Glutamatergic neuron (in vitro differentiated cells): ENCODE measurements at regions not wholly inside any gene's neighbourhood (a gene's known extent, or its start where the extent isn't known, plus 50 kb on each side); places are given as distances from the start of the nearest gene placed in this dataset.

Experiments used
- DNase-seq: peaks from one replicate; pipeline ENCODE4 v3.0.0; 2022
- H3K27ac Mint-ChIP-seq: one replicate; pipeline ENCODE4 v1.8.0; 2020; ENCODE audit warnings: mild to moderate bottlenecking, mixed read lengths, inconsistent platforms; ENCODE audit not compliant: unreplicated experiment
- H3K27me3 Mint-ChIP-seq: one replicate; pipeline ENCODE4 v1.8.0; 2020; ENCODE audit warnings: mild to moderate bottlenecking, moderate library complexity, mixed read lengths, inconsistent platforms; ENCODE audit not compliant: unreplicated experiment
- H3K36me3 Mint-ChIP-seq: one replicate; pipeline ENCODE4 v1.8.0; 2020; ENCODE audit warnings: mild to moderate bottlenecking, mixed read lengths, inconsistent platforms; ENCODE audit not compliant: unreplicated experiment
- H3K4me1 Mint-ChIP-seq: one replicate; pipeline ENCODE4 v1.8.0; 2020; ENCODE audit warnings: mild to moderate bottlenecking, low read depth, mixed read lengths, inconsistent platforms; ENCODE audit not compliant: unreplicated experiment
- H3K4me3 Mint-ChIP-seq: one replicate; pipeline ENCODE4 v1.8.0; 2020; ENCODE audit warnings: mild to moderate bottlenecking, mixed read lengths, inconsistent platforms; ENCODE audit not compliant: unreplicated experiment
- H3K9me3 Mint-ChIP-seq: one replicate; pipeline ENCODE4 v1.8.0; 2020; ENCODE audit warnings: mild to moderate bottlenecking, moderate library complexity, mixed read lengths, inconsistent platforms; ENCODE audit not compliant: unreplicated experiment
- TF ChIP-seq, protein P1 (sequence below): fragments of 200-600 bp; sonication (generic); IDR thresholded peaks from one replicate; pipeline ENCODE4 v1.5.0; 2021; ENCODE audit not compliant: partially characterized antibody, unreplicated experiment

DNA sequence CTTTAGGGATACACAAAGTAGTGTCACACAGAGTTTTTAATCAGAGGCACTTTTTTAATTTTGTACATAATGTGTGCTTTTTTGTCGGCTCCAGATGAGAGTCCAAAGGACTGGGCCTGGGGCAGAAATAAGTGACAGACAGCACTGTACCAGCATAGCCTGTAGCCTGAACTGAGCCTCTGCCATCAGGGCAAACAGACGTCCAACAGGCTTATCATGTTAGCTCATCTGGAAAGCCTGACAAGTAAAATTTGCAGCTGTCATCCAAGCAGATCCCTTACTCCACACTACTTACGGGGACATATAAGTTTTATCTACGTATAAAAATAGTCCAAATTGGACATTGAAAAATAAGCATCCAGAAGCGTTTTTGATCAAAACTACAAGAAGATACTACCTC, 233.1 kb upstream of the GAS1 start:
- H3K27me3 Mint-ChIP-seq = no peaks in the 10 kb centered on the region
- H3K27ac Mint-ChIP-seq = no peak overlapping the region
- H3K4me3 Mint-ChIP-seq = no peak overlapping the region
- no peaks in the 10 kb centered on the region for H3K4me1 Mint-ChIP-seq
- H3K36me3 Mint-ChIP-seq = peaks cover 12% of the 10 kb centered on the region
- H3K9me3 Mint-ChIP-seq = no peaks in the 10 kb centered on the region
- DNase-seq = no peak
- TF ChIP-seq, protein P1, sequence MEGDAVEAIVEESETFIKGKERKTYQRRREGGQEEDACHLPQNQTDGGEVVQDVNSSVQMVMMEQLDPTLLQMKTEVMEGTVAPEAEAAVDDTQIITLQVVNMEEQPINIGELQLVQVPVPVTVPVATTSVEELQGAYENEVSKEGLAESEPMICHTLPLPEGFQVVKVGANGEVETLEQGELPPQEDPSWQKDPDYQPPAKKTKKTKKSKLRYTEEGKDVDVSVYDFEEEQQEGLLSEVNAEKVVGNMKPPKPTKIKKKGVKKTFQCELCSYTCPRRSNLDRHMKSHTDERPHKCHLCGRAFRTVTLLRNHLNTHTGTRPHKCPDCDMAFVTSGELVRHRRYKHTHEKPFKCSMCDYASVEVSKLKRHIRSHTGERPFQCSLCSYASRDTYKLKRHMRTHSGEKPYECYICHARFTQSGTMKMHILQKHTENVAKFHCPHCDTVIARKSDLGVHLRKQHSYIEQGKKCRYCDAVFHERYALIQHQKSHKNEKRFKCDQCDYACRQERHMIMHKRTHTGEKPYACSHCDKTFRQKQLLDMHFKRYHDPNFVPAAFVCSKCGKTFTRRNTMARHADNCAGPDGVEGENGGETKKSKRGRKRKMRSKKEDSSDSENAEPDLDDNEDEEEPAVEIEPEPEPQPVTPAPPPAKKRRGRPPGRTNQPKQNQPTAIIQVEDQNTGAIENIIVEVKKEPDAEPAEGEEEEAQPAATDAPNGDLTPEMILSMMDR = no peak

- peaks cover 14% of the 10 kb centered on the region for H3K36me3 Mint-ChIP-seq
- no peaks in the 10 kb centered on the region for H3K4me1 Mint-ChIP-seq
- H3K9me3 Mint-ChIP-seq = peaks cover under 1% of the 10 kb centered on the region
- no peak overlapping the region for H3K4me3 Mint-ChIP-seq
- H3K27me3 Mint-ChIP-seq = no peaks in the 10 kb centered on the region
- DNase-seq = no peak
- TF ChIP-seq, protein P1 = no peak
- H3K27ac Mint-ChIP-seq = no peak overlapping the region
These were observed 233.5 kb upstream of the GAS1 start for GRCh38 chr9:87180841-87181240.

DNA sequence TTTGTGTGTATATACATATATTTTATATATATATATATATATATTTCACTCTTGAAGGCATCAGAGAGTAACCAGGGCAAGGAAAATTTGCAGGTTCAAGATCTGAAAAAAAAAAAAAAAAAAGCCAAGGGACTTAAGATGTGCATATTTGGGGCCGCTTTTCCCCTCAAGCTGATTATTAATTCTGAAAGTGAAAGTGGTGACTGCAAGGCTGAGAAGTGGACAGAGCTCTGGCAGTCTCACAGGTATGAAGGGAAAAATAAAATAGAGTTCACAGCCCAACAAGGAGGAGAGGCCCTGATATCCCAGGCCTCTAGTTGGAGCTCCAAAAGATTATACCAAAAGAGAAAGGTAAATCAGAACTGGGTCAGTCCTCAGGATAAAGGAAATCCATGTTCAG, 234.4 kb upstream of the GAS1 start:
- Mint-ChIP-seq H3K27ac (no peak overlapping the region), H3K9me3 (peaks cover 4% of the 10 kb centered on the region), H3K36me3 (peaks cover 20% of the 10 kb centered on the region), H3K4me1 (no peaks in the 10 kb centered on the region), H3K27me3 (no peaks in the 10 kb centered on the region), H3K4me3 (no peak overlapping the region)
- TF ChIP-seq, protein P1 = no peak
- DNase-seq = no peak

GRCh38 chr9:87184956-87185642, 237.8 kb upstream of the GAS1 start:
- no peaks in the 10 kb centered on the region for H3K27me3 Mint-ChIP-seq
- no peak overlapping the region for H3K27ac Mint-ChIP-seq
- no peak overlapping the region for H3K4me3 Mint-ChIP-seq
- H3K36me3 Mint-ChIP-seq = peaks cover 20% of the 10 kb centered on the region
- TF ChIP-seq, protein P1 = no peak
- no peaks in the 10 kb centered on the region for H3K4me1 Mint-ChIP-seq
- DNase-seq = no peak
- peaks cover 4% of the 10 kb centered on the region for H3K9me3 Mint-ChIP-seq

DNA sequence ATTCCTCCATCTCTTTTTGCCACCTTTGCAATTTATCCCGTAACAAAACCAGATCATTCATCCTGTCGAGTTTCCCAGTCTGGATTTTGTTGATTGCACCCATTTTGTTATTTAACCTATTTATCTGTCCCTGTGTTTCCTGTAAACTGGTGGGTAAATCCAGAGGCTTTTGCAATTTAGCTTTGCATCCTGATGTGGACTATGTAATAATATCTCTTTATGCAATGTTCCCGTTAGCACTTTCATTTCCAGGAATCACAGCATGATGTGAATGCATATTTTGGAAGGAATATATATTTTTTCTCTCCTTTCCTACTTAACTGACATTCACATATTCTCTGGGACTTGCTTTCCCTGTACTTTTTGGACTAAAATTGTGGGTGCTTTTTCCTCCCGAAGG, 240.3 kb upstream of the GAS1 start:
- H3K36me3 Mint-ChIP-seq = peaks cover 15% of the 10 kb centered on the region
- no peak overlapping the region for H3K27ac Mint-ChIP-seq
- TF ChIP-seq, protein P1 = no peak
- no peak for DNase-seq
- peaks cover 4% of the 10 kb centered on the region for H3K9me3 Mint-ChIP-seq
- no peaks in the 10 kb centered on the region for H3K27me3 Mint-ChIP-seq
- H3K4me3 Mint-ChIP-seq = no peak overlapping the region
- H3K4me1 Mint-ChIP-seq = no peaks in the 10 kb centered on the region
